Right cardiac atrium (tissue), 5 donors: ENCODE measurements at regions not wholly inside any gene's neighbourhood (a gene's known extent, or its start where the extent isn't known, plus 50 kb on each side); places are given as distances from the start of the nearest gene placed in this dataset.
A peak's percentile ranks its signal among the peaks of the same experiment; 100 is the strongest.
"Not testable (repeated sequence)": the region's sequence is repeated elsewhere in the genome, so short reads cannot be mapped to it uniquely, and the experiment has no call there.

ENCODE experiments used
- ATAC-seq, 2 donors: fragments of 200-7000 bp; cut with Tn5 transposase; one replicate each; pipeline versions ENCODE4 v1.8.0 to v1.9.1; 2020; ENCODE audit warnings: moderate library complexity in 2 of 2, mild to moderate bottlenecking in 1 of 2
- DNase-seq, 3 donors: peaks; one replicate each; pipeline ENCODE4 v3.0.0-alpha.2; 2020
- H3K27ac ChIP-seq: one replicate; pipeline ENCODE4 v1.5.1; 2013; ENCODE audit warnings: mild to moderate bottlenecking, low read length, control low read depth, moderate library complexity
- H3K27me3 ChIP-seq: one replicate; pipeline ENCODE4 v1.6.1; 2013; ENCODE audit not compliant: control insufficient read depth, insufficient read depth
- H3K4me1 ChIP-seq: one replicate; pipeline ENCODE4 v1.6.1; 2013; ENCODE audit warnings: low read length; ENCODE audit not compliant: control insufficient read depth, insufficient read depth
- H3K4me3 ChIP-seq: one replicate; pipeline ENCODE4 v1.5.1; 2013; ENCODE audit warnings: low read length, control low read depth
- H3K9me3 ChIP-seq: one replicate; pipeline ENCODE4 v1.6.1; 2013; ENCODE audit warnings: low read length; ENCODE audit not compliant: control insufficient read depth
- WGBS: extraction: QIAGEN DNeasy Blood & Tissue Kit; methylation state at CpG from one replicate; pipeline ENCODE4 v1.1.7; 2013; 5-methylcytosine and 5-hydroxymethylcytosine counted together
- intact Hi-C, 4 donors: fragments of 100-400 bp; cut with DNase I; formaldehyde crosslinking; loops; one replicate each; pipeline versions ENCODE4 v1.11.0 to v1.14.0; 2022 to 2023
- donor health status: healthy with polysubstance abuse.
- donor health status: DM: no; HTN: yes; CAD: no.
- donor health status: DM: no; HTN: no; CAD: no.
- donor health status: DM: no; HTN: yes; CAD: no; lungs with severe emphysema.
- donor health status: DM: yes; HTN: yes; CAD: no.

DNA sequence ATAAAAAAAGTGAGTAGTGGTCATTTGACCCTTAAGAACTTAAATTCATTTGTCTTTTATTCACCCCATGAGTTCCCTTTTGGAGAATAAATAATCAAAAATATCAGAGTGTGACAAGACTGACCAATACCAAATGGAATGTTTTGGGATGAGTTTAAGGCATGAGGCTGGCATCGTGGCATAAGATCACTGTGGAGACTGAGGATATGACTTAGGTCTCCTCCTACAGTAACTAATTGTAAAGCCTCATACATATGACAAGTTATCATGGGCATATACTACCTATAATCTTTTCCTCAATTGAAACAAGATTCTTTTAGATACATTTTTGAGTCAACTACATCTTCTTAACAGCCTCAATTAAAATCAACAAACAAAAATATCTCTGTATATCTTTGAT lies 782.0 kb downstream of the SLITRK1 start:
- ATAC-seq (no peak), DNase-seq (no peak)
- Histone ChIP-seq H3K27ac (no peak overlapping the region), H3K27me3 (no peaks in the 10 kb centered on the region), H3K4me1 (no peaks in the 10 kb centered on the region), H3K9me3 (no peaks in the 10 kb centered on the region), H3K4me3 (no peak overlapping the region)
- intact Hi-C loops: no loop called here
- WGBS: 68% methylated on average over 1 of the region's 1 CpG

DNA sequence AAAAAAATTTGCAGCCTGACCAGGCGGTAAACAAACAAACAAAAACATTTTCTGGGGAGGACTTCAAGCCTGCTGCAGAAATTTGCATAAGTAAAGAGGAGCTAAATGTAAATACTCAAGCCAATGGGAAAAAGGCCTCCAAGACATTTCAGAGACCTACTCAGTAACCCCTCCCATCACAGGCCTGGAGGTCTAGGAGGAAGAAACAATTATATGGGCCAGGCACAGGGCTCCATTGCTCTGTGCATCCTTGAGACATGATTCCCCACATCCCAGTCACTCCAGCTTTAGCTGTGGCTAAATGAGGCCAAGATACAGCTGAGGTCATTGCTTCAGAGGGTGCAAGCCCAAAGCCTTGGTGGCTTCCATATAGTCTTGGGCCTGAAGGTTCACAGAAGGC lies 793.4 kb downstream of the SLITRK1 start:
- ATAC-seq: no peak
- 86% methylated on average over 1 of the region's 1 CpG for WGBS

GRCh38 chr13:83086948-83087347 lies 795.3 kb downstream of the SLITRK1 start:
- H3K9me3 ChIP-seq: no peaks in the 10 kb centered on the region
- no peaks in the 10 kb centered on the region for H3K4me1 ChIP-seq
- DNase-seq (no peak), ATAC-seq (no peak)
- 72% methylated on average over 1 of the region's 1 CpG for WGBS
- no peak overlapping the region for H3K4me3 ChIP-seq
- no peaks in the 10 kb centered on the region for H3K27me3 ChIP-seq
- H3K27ac ChIP-seq: no peak overlapping the region
- intact Hi-C loops: no loop called here

More for the DNA sequence above, 793.4 kb downstream of the SLITRK1 start:
- H3K4me3 ChIP-seq: no peak overlapping the region
- intact Hi-C loops: no loop called here
- H3K4me1 ChIP-seq: no peaks in the 10 kb centered on the region
- no peaks in the 10 kb centered on the region for H3K27me3 ChIP-seq
- no peaks in the 10 kb centered on the region for H3K9me3 ChIP-seq
- no peak overlapping the region for H3K27ac ChIP-seq
- DNase-seq: peak in 1 of 3 donors; percentile 22

DNA sequence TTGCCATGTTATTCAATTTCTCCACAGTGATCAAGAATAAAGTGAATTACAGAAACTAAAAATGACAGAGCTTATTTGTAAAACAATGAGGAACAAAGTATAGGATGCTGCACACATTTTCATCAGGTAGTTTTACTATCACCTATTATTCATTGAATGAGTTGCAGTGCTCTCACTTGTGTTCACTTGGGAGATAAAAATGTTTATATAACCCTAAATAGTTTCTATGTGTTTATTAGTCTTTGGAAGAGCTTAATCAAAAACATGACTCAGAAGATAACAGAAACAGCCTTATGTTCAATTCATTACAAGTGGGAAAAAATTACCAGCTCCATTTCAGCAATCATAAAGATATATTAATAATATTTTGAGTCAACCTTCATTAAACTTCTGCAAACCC lies 796.2 kb downstream of the SLITRK1 start:
- Histone ChIP-seq H3K4me1 (no peaks in the 10 kb centered on the region), H3K27me3 (no peaks in the 10 kb centered on the region), H3K9me3 (no peaks in the 10 kb centered on the region), H3K27ac (no peak overlapping the region), H3K4me3 (no peak overlapping the region)
- ATAC-seq: no peak
- DNase-seq: no peak
- intact Hi-C loops: no loop called here

GRCh38 chr13:83085186-83085900 lies 796.9 kb downstream of the SLITRK1 start:
- 48% methylated on average over 2 of the region's 2 CpGs for WGBS
- H3K27me3 ChIP-seq: no peaks in the 10 kb centered on the region
- DNase-seq (no peak), ATAC-seq (no peak)
- intact Hi-C loops: no loop called here
- no peaks in the 10 kb centered on the region for H3K4me1 ChIP-seq
- no peak overlapping the region for H3K27ac ChIP-seq
- H3K9me3 ChIP-seq: no peaks in the 10 kb centered on the region
- no peak overlapping the region for H3K4me3 ChIP-seq

GRCh38 chr13:83077499-83077898 lies 804.8 kb downstream of the SLITRK1 start:
- Histone ChIP-seq H3K4me1 (no peaks in the 10 kb centered on the region), H3K27me3 (no peaks in the 10 kb centered on the region), H3K9me3 (no peaks in the 10 kb centered on the region), H3K27ac (no peak overlapping the region), H3K4me3 (no peak overlapping the region)
- ATAC-seq (no peak), DNase-seq (no peak)
- intact Hi-C loops: no loop called here
- WGBS: 67% methylated on average over 2 of the region's 2 CpGs

GRCh38 chr13:83073930-83074329 lies 808.3 kb downstream of the SLITRK1 start:
- ATAC-seq, DNase-seq, H3K4me1 ChIP-seq, H3K9me3 ChIP-seq, H3K27me3 ChIP-seq, H3K4me3 ChIP-seq, intact Hi-C loops, H3K27ac ChIP-seq: not testable (repeated sequence)

GRCh38 chr13:83065108-83065507 lies 817.2 kb downstream of the SLITRK1 start:
- WGBS: 40% methylated on average over 3 of the region's 3 CpGs
- intact Hi-C loops: no loop called here
- Histone ChIP-seq H3K27me3 (no peaks in the 10 kb centered on the region), H3K4me1 (peaks cover 1% of the 10 kb centered on the region), H3K4me3 (no peak overlapping the region), H3K9me3 (no peaks in the 10 kb centered on the region), H3K27ac (no peak overlapping the region)
- ATAC-seq: peak; percentile 85 to 99
- peak; percentile 47 to 66 (median 51) for DNase-seq

DNA sequence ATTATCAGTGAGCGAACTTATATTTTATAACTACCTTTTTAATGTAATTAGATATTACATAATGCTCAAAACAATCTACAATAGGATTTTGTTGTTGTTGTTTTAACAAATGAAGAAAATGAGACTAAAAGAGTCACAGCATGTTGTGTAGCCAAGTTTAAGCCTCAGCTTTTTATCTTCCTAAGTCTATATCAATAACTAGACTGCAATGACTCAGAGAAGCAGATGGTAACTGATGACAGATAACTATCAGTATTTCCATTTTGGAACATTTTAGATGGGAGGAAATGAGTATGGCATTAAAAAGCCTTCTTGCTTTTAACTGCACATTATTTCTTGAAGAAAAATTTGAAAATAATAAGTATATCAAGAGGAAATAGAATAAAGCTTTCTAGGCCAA lies 825.2 kb downstream of the SLITRK1 start:
- Histone ChIP-seq H3K9me3 (no peaks in the 10 kb centered on the region), H3K27me3 (no peaks in the 10 kb centered on the region), H3K4me1 (no peaks in the 10 kb centered on the region), H3K27ac (no peak overlapping the region), H3K4me3 (no peak overlapping the region)
- DNase-seq (no peak), ATAC-seq (no peak)
- WGBS: 91% methylated on average over 1 of the region's 1 CpG
- intact Hi-C loops: no loop called here

DNA sequence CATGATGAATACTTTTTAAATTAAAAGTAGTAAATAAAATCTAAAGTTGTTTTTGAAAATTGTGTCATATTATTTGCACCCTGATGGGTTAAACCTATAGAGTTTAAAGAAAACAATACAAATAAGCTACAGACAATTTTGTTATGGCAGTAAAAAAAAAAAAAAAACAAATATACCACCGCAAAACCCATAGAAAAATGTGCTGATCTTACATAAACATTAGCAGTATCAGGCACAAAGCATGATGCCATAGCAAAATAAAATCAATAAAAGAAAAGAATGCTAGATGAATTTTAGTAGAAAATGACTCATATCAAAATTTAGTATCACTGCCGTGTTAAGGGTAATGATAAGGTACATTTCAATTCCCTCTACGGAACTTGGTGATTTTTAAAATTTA lies 826.0 kb downstream of the SLITRK1 start:
- no peak overlapping the region for H3K4me3 ChIP-seq
- no peaks in the 10 kb centered on the region for H3K27me3 ChIP-seq
- no peaks in the 10 kb centered on the region for H3K4me1 ChIP-seq
- intact Hi-C loops: no loop called here
- no peak overlapping the region for H3K27ac ChIP-seq
- 87% methylated on average over 3 of the region's 3 CpGs for WGBS
- DNase-seq: no peak
- no peaks in the 10 kb centered on the region for H3K9me3 ChIP-seq
- ATAC-seq: no peak

- no peaks in the 10 kb centered on the region for H3K9me3 ChIP-seq
- no peaks in the 10 kb centered on the region for H3K4me1 ChIP-seq
- H3K4me3 ChIP-seq: no peak overlapping the region
- no peak for DNase-seq
- H3K27me3 ChIP-seq: no peaks in the 10 kb centered on the region
- WGBS: 61% methylated on average over 1 of the region's 1 CpG
- intact Hi-C loops: no loop called here
- ATAC-seq: no peak
- H3K27ac ChIP-seq: no peak overlapping the region
These were observed 833.9 kb downstream of the SLITRK1 start for GRCh38 chr13:83048419-83048818.
